ENCODE measurements at regions not wholly inside any gene's neighbourhood (a gene's known extent, or its start where the extent isn't known, plus 50 kb on each side); places are given as distances from the start of the nearest gene placed in this dataset.

DNA sequence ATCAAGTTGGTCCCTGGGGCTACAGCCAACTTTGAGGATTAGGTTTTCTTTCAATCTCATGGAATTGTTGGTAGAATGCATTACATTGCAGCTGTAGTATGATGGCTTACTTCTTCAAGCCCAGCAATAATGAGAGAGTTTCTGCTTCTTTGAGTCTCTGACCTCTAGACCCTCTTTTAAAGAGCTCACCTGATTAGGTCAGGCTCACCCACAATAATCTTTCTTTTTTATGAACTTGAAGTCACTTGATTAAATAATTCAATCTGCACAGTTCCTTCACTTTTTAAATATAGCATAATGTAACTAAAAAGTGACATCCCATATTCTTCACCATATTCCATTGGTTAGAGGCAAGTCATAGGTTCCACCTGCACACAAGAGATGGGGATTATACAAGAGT is 547.5 kb upstream of the CT83 start:
- no peak for DNase-seq
- intact Hi-C loops (cut with DNase I) = no loop called here
- no peak overlapping the region for H3K4me3 ChIP-seq
- no peaks in the 10 kb centered on the region for H3K9me3 ChIP-seq
- H3K36me3 ChIP-seq = no peaks in the 10 kb centered on the region
- no peaks in the 10 kb centered on the region for H3K4me1 ChIP-seq
- TF ChIP-seq CTCF (IDR thresholded peaks at IDR 0.05) (no peak), POLR2AphosphoS5 (IDR thresholded peaks at IDR 0.05) (no peak), EP300 (IDR thresholded peaks at IDR 0.05) (no peak), POLR2A (IDR thresholded peaks at IDR 0.05) (no peak)
- H3K27me3 ChIP-seq = no peaks in the 10 kb centered on the region
- no peak overlapping the region for H3K27ac ChIP-seq

- 55 to 58% methylated on average over 3 of the region's 3 CpGs for WGBS, 2 donors
- intact Hi-C loops (cut with DNase I) = no loop called here
- Histone ChIP-seq H3K4me1 (no peaks in the 10 kb centered on the region), H3K9me3 (no peaks in the 10 kb centered on the region), H3K36me3 (no peaks in the 10 kb centered on the region), H3K27me3 (no peaks in the 10 kb centered on the region), H3K4me3 (no peak overlapping the region), H3K27ac (no peak overlapping the region)
- no peak for DNase-seq
- TF ChIP-seq CTCF (IDR thresholded peaks at IDR 0.05) = no peak
- no peak for TF ChIP-seq EP300 (IDR thresholded peaks at IDR 0.05)
- no peak for TF ChIP-seq POLR2A (IDR thresholded peaks at IDR 0.05)
- no peak for TF ChIP-seq POLR2AphosphoS5 (IDR thresholded peaks at IDR 0.05)
Measured at GRCh38 chrX:117002981-117003380, 540.2 kb upstream of the CT83 start.

DNA sequence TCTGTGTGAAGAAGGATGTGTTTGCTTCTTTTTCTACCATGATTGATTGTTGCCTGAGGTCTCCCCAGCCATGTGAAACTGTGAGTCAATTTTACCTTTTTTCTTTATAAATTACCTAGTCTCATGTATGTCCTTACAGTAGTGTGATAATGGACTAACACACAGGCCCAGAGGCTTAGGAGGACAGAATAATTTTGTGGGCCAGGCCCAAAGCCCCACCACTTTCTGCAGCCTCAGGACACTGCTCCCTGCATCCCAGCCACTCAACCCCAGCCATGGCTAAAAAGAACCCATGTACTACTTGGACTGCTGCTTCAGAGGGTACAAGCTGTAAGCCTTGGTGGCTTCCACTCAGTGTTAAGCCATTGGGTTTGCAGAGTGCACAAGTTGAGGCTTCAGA is 512.7 kb upstream of the CT83 start:
- Histone ChIP-seq H3K9me3 (no peaks in the 10 kb centered on the region), H3K27me3 (no peaks in the 10 kb centered on the region), H3K4me1 (no peaks in the 10 kb centered on the region), H3K4me3 (no peak overlapping the region), H3K36me3 (no peaks in the 10 kb centered on the region), H3K27ac (no peak overlapping the region)
- intact Hi-C loops (cut with DNase I) = no loop called here
- TF ChIP-seq POLR2A (IDR thresholded peaks at IDR 0.05) (no peak), EP300 (IDR thresholded peaks at IDR 0.05) (no peak), POLR2AphosphoS5 (IDR thresholded peaks at IDR 0.05) (no peak), CTCF (IDR thresholded peaks at IDR 0.05) (no peak)
- DNase-seq = no peak

- no peaks in the 10 kb centered on the region for H3K36me3 ChIP-seq
- DNase-seq = no peak
- H3K27ac ChIP-seq = no peak overlapping the region
- intact Hi-C loops (cut with DNase I) = no loop called here
- WGBS, 2 donors = 44 to 52% methylated on average over 2 of the region's 2 CpGs
- H3K27me3 ChIP-seq = no peaks in the 10 kb centered on the region
- no peak for TF ChIP-seq EP300 (IDR thresholded peaks at IDR 0.05)
- no peak for TF ChIP-seq POLR2AphosphoS5 (IDR thresholded peaks at IDR 0.05)
- no peak for TF ChIP-seq POLR2A (IDR thresholded peaks at IDR 0.05)
- no peak for TF ChIP-seq CTCF (IDR thresholded peaks at IDR 0.05)
- no peak overlapping the region for H3K4me3 ChIP-seq
- H3K4me1 ChIP-seq = no peaks in the 10 kb centered on the region
- no peaks in the 10 kb centered on the region for H3K9me3 ChIP-seq
Measured at GRCh38 chrX:116972362-116972761, 509.6 kb upstream of the CT83 start.

DNA sequence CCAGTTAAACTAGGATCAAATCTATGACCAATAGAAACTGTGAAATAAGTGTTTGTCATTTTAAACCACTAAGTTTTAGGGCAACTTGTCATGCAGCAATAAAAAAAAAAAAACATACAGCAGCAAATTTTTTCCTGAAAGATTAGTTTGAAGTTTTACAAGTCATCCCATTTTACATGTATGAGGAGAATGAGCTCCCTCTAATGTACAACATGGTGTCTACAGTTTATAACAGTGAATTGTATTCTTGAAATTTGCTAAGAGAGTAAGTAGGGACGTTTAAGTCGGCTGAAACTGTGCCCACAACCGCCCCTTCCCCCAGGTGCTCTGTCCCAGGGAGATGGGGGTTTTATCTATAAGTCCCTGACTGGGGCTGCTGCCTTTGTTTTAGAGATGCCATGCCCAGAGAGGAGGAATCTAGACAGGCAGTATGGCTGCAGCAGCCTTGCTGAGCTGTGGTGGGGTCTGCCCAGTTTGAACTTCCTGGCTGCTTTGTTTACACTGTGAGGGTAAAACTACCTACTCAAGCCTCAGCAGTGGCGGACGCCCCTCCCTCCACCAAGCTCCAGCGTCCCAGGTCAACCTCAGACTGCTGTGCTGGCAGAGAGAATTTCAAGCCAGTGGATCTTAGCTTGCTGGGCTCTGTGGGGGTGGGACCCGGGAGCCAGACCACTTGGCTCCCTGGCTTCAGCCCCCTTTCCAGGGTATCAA is 499.3 kb upstream of the CT83 start:
- H3K4me1 ChIP-seq = no peaks in the 10 kb centered on the region
- no peaks in the 10 kb centered on the region for H3K27me3 ChIP-seq
- WGBS, 2 donors = 14 to 39% methylated on average over 7 of the region's 7 CpGs
- H3K27ac ChIP-seq = no peak overlapping the region
- no peak overlapping the region for H3K4me3 ChIP-seq
- DNase-seq = no peak
- intact Hi-C loops (cut with DNase I) = no loop called here
- H3K36me3 ChIP-seq = no peaks in the 10 kb centered on the region
- TF ChIP-seq CTCF (IDR thresholded peaks at IDR 0.05) (no peak), EP300 (IDR thresholded peaks at IDR 0.05) (no peak), POLR2AphosphoS5 (IDR thresholded peaks at IDR 0.05) (no peak), POLR2A (IDR thresholded peaks at IDR 0.05) (no peak)
- no peaks in the 10 kb centered on the region for H3K9me3 ChIP-seq
